GM23338 (cell line): ENCODE measurements at regions not wholly inside any gene's neighbourhood (a gene's known extent, or its start where the extent isn't known, plus 50 kb on each side); places are given as distances from the start of the nearest gene placed in this dataset.

ENCODE experiments used
- ATAC-seq: fragments of 200-7000 bp; cut with Tn5 transposase; 3 replicates; pipeline ENCODE4 v1.9.1; 2020
- DNase-seq: peaks from one replicate; pipeline ENCODE4 v3.0.0-alpha.2; 2015; ENCODE audit warnings: low spot score
- H2AFZ ChIP-seq: fragments of 200-600 bp; sonication (generic); 2 replicates; pipeline ENCODE4 v1.8.0; 2016; ENCODE audit warnings: antibody characterized with exemption, mild to moderate bottlenecking, moderate library complexity
- H3F3A ChIP-seq: fragments of 200-600 bp; sonication (generic); replicated peaks from 2 replicates; pipeline ENCODE4 v1.8.0; 2017; ENCODE audit warnings: antibody characterized with exemption, mixed run types, low read depth
- H3K27ac ChIP-seq: fragments of 200-600 bp; sonication (generic); 2 replicates; pipeline ENCODE4 v1.6.1; 2016; ENCODE audit warnings: low read depth
- H3K27me3 ChIP-seq: fragments of 200-600 bp; sonication (generic); 2 replicates; pipeline ENCODE4 v1.8.0; 2016; ENCODE audit warnings: mild to moderate bottlenecking, mixed run types, moderate library complexity; ENCODE audit not compliant: insufficient read depth
- H3K36me3 ChIP-seq: fragments of 200-600 bp; sonication (generic); 2 replicates; pipeline ENCODE4 v1.8.0; 2016; ENCODE audit warnings: mild to moderate bottlenecking; ENCODE audit not compliant: insufficient read depth
- H3K4me1 ChIP-seq: fragments of 200-600 bp; sonication (generic); 2 replicates; pipeline ENCODE4 v1.8.0; 2016; ENCODE audit warnings: mild to moderate bottlenecking, moderate library complexity; ENCODE audit not compliant: insufficient read depth
- H3K4me2 ChIP-seq: fragments of 200-600 bp; sonication (generic); 2 replicates; pipeline ENCODE4 v1.7.1; 2017; ENCODE audit warnings: mixed run types
- H3K4me3 ChIP-seq: fragments of 200-600 bp; sonication (generic); 2 replicates; pipeline ENCODE4 v1.6.1; 2016; ENCODE audit warnings: mixed run types
- H3K79me2 ChIP-seq: fragments of 200-600 bp; sonication (generic); replicated peaks from 2 replicates; pipeline ENCODE4 v1.8.0; 2017; ENCODE audit warnings: mild to moderate bottlenecking; ENCODE audit not compliant: insufficient read depth
- H3K9me2 ChIP-seq: fragments of 200-600 bp; sonication (generic); 2 replicates; pipeline ENCODE4 v1.8.0; 2017; ENCODE audit not compliant: insufficient read depth
- H4K20me1 ChIP-seq: fragments of 200-600 bp; sonication (generic); replicated peaks from 2 replicates; pipeline ENCODE4 v1.8.0; 2017; ENCODE audit warnings: mild to moderate bottlenecking; ENCODE audit not compliant: insufficient read depth
- H3K27ac Mint-ChIP-seq: 2 replicates; pipeline ENCODE4 v1.8.0; 2020; ENCODE audit warnings: inconsistent platforms, mild to moderate bottlenecking, moderate library complexity, mixed read lengths
- H3K27me3 Mint-ChIP-seq: 3 replicates; pipeline ENCODE4 v1.8.0; 2022; ENCODE audit warnings: low read depth, mild to moderate bottlenecking, moderate library complexity, mixed read lengths, inconsistent platforms; ENCODE audit not compliant: insufficient read depth, poor library complexity
- H3K36me3 Mint-ChIP-seq: 3 replicates; pipeline ENCODE4 v1.8.0; 2021; ENCODE audit warnings: low read depth, mild to moderate bottlenecking, inconsistent platforms, moderate library complexity, mixed read lengths
- H3K4me1 Mint-ChIP-seq: 3 replicates; pipeline ENCODE4 v1.8.0; 2020; ENCODE audit warnings: mild to moderate bottlenecking, inconsistent platforms, mixed read lengths
- H3K4me3 Mint-ChIP-seq: 3 replicates; pipeline ENCODE4 v1.8.0; 2021; ENCODE audit warnings: moderate library complexity, mild to moderate bottlenecking, inconsistent platforms, mixed read lengths
- H3K9me3 Mint-ChIP-seq: 3 replicates; pipeline ENCODE4 v1.8.0; 2020; ENCODE audit warnings: moderate library complexity, mild to moderate bottlenecking, inconsistent platforms, mixed read lengths
- CREB1 ChIP-seq: fragments of 250-450 bp; sonication (Bioruptor Pico); IDR thresholded peaks from 2 replicates; pipeline ENCODE4 v1.5.0; 2020; ENCODE audit warnings: low read depth, mild to moderate bottlenecking, moderate library complexity
- CTCF ChIP-seq, 2 experiments: fragments of 200-600 bp in 1 of 2; sonication (generic) in 1 of 2; conservative IDR thresholded peaks; 2 replicates each; pipeline versions ENCODE4 v1.5.1 to v1.6.1; 2016 to 2017; ENCODE audit warnings: antibody characterized with exemption in 2 of 2, low read depth in 2 of 2, mild to moderate bottlenecking in 2 of 2, moderate library complexity in 1 of 2
- ETS1 ChIP-seq: IDR thresholded peaks from 2 replicates; pipeline ENCODE4 v1.6.1; 2016; ENCODE audit warnings: antibody characterized with exemption
- EZH2 ChIP-seq: fragments of 200-600 bp; sonication (generic); IDR thresholded peaks from one replicate; pipeline ENCODE4 v1.8.0; 2017; ENCODE audit warnings: antibody characterized with exemption, mild to moderate bottlenecking, low read depth; ENCODE audit not compliant: unreplicated experiment
- EZH2phosphoT487 ChIP-seq: fragments of 200-600 bp; sonication (generic); IDR thresholded peaks from one replicate; pipeline ENCODE4 v1.8.1; 2018; ENCODE audit warnings: antibody characterized with exemption; ENCODE audit not compliant: unreplicated experiment
- JUNB ChIP-seq: IDR thresholded peaks from one replicate; pipeline ENCODE4 v1.6.1; 2016; ENCODE audit warnings: antibody characterized with exemption; ENCODE audit not compliant: unreplicated experiment
- NANOG ChIP-seq: IDR thresholded peaks from 2 replicates; pipeline ENCODE4 v1.6.1; 2016; ENCODE audit warnings: antibody characterized with exemption, borderline replicate concordance
- POLR2AphosphoS5 ChIP-seq: IDR thresholded peaks from 2 replicates; pipeline ENCODE4 v1.6.1; 2016; ENCODE audit warnings: antibody characterized with exemption, low read depth
- REST ChIP-seq: IDR thresholded peaks from one replicate; pipeline ENCODE4 v1.6.1; 2018; ENCODE audit warnings: antibody characterized with exemption; ENCODE audit not compliant: unreplicated experiment
- STAT1 ChIP-seq: IDR thresholded peaks from one replicate; pipeline ENCODE4 v1.6.1; 2016; ENCODE audit warnings: antibody characterized with exemption; ENCODE audit not compliant: unreplicated experiment
- ZNF114 ChIP-seq: fragments of 250-450 bp; sonication (Bioruptor Pico); IDR thresholded peaks from 2 replicates; pipeline ENCODE4 v1.5.0; 2020; ENCODE audit warnings: mild to moderate bottlenecking, moderate library complexity
- ZNF331 ChIP-seq: fragments of 250-450 bp; sonication (Bioruptor Pico); IDR thresholded peaks from 2 replicates; pipeline ENCODE4 v1.5.0; 2020; ENCODE audit warnings: low read depth, mild to moderate bottlenecking, moderate library complexity
- ZNF462 ChIP-seq: fragments of 250-450 bp; sonication (Bioruptor Pico); IDR thresholded peaks from 2 replicates; pipeline ENCODE4 v1.5.0; 2020; ENCODE audit warnings: mild to moderate bottlenecking, moderate library complexity

GRCh38 chr6:100314186-100314585 lies 150.5 kb downstream of the SIM1 start:
- TF ChIP-seq CTCF (conservative IDR thresholded peaks at IDR 0.05; ENCODE audit: low read depth in 2 of 2) (no peak), JUNB (no peak), EZH2phosphoT487 (no peak), ZNF114 (no peak), CREB1 (CRISPR knock-in tag) (no peak), REST (no peak), ETS1 (no peak), NANOG (no peak), EZH2 (no peak), STAT1 (no peak), ZNF462 (CRISPR knock-in tag) (no peak), POLR2AphosphoS5 (no peak), ZNF331 (no peak)
- no peak for DNase-seq
- no peaks in the 10 kb centered on the region; the same call in 2 of the 3 replicates for H3K4me1 Mint-ChIP-seq

More at GRCh38 chr6:100314186-100314585, 150.5 kb downstream of the SIM1 start:
- H4K20me1 ChIP-seq = no peaks in the 10 kb centered on the region
- ATAC-seq = no peak
- H3K27ac ChIP-seq = no peak overlapping the region
- Mint-ChIP-seq H3K36me3 (no peaks in the 10 kb centered on the region), H3K4me3 (no peak overlapping the region), H3K9me3 (no peaks in the 10 kb centered on the region), H3K27me3 (peaks cover 3% of the 10 kb centered on the region), H3K27ac (no peak overlapping the region)
- no peaks in the 10 kb centered on the region for H3K27me3 ChIP-seq
- H3K4me3 ChIP-seq = no peak overlapping the region
- H3K36me3 ChIP-seq = no peaks in the 10 kb centered on the region
- no peak overlapping the region for H3K4me2 ChIP-seq
- H3K4me1 ChIP-seq = no peaks in the 10 kb centered on the region
- no peak overlapping the region for H2AFZ ChIP-seq
- H3K79me2 ChIP-seq = no peaks in the 10 kb centered on the region
- H3F3A ChIP-seq = no peaks in the 10 kb centered on the region
- H3K9me2 ChIP-seq = no peaks in the 10 kb centered on the region
